Endothelial cell of hepatic sinusoid (primary cell): ENCODE measurements at regions not wholly inside any gene's neighbourhood (a gene's known extent, or its start where the extent isn't known, plus 50 kb on each side); places are given as distances from the start of the nearest gene placed in this dataset.

ENCODE experiments used
- in situ Hi-C: cut with HindIII; loops from 2 replicates; pipeline ENCODE4 v1.10.0; 2017; ENCODE audit warnings: low sequenced_read_pairs

DNA sequence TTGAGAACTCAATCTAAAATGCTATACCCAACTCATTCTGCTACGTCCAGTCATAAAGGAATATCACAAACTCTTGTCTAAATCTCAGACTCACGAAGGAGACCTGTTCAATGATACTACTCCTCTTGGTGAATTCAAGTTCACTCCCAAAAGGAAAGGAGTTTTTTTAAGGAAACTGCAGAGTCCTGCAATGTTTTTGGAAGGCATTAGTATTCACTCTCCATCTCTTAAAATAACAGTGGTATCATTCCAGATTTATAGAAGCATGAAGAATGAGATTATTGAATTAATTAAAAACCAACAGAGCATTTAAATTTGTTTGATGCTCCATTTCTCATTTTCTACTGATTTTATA, 73.4 kb downstream of the FOXD1 start:
- in situ Hi-C loops: no loop called here

DNA sequence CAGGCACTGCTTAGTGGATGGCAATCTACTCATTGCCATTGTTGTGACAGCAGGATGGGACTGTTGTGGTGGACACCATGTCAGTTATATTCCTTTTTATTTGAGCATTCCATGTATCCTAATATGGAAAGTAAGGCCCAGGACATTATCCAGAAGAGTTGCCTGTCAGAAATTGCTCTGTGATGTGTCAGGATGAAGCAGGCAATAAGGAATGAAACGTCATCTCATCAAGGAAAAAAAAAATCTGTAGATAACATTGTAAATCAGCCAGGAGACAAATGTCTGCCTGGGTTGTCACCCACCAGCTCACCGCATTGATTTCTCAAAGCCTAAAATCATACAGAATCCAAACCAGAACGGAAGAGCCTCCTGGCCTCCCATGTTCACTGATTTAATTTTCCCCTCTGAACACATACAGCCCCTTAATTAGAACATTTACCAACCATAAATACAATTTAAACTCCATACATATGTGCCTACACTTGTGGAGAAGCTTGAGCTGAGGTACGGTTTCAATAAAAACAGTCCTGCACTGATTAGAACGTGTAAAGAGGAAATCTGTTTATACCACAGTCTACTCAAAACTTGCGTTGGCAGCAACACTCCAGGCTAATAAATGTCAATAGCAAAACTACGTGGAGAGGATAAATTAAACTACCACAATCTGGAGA, 73.9 kb downstream of the FOXD1 start:
- in situ Hi-C loops: no loop called here

DNA sequence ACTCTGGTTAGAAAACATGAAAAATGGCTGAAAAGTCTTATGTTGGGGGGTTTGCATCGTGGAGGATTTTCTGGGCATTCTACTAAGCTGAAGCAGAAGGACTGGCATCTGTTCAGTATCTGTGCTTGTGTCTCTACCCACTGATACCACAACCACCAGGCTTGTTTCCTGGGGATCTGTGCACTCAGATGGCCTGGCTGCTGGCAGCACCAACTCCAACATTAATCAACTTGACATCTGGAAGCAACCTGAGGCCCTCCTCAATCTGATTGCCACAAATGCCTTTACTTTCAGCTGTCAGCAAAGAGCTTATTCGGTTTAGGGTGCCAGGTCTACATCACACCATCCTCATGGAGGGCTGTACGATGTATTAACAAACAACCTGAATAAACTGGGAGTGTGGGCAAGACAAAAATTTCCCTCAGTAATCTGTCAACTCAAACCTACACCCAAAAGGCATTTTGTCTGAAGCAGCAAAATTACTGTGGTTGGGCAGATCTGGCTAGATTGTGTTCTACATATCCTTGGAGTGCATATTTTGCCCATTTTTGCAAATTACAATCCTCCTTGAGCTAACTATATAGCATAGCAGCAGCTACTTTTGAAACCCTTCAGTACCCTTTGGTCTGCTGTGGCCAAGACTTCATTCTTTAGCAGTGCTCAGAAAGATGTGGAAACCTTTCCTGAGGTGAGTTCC, 74.6 kb downstream of the FOXD1 start:
- in situ Hi-C loops: no loop called here

DNA sequence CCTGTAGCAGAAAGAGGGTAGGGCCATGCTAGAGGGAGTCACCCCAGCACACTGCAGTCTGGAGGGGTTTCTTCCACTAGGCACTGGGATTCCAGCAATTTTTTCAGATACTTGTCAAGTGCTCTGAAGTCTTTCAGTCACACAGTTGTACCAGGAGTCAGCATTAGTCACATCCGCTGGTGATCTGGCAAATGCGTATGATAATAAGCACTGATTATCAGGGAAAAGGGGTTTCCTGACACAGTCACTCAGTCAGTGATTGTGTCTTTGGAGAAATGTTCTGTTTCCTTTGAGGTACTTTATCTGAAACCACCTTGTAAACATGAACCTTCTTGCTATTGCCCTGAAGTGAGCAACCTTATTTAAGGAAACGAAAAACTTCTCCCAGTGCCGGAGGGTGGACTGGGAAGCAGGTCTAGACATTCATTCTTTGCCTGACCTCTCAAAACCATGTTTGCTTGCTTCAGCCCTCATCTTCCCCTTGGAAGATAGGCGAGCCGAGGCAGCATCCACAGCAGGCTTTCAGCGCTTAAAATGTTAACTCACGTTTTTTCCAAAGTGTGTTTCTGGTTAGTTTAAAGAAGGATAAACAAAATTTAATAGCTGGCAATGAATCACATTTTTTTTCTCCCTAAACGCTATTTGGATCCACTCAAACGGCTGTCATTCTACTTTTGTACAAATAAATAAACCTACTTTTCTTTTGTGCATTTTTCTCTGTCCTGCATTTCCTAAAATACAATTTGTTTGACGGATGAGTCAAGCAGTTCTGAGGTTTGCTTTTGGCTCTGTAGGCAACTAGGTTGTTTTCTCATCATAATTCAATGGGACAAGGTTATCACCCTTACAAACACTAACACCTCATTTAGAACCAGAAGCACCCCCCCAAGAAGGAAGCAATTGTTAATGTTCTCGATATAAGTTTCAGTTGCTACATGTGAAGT, 77.7 kb downstream of the FOXD1 start:
- in situ Hi-C loops: no loop called here

DNA sequence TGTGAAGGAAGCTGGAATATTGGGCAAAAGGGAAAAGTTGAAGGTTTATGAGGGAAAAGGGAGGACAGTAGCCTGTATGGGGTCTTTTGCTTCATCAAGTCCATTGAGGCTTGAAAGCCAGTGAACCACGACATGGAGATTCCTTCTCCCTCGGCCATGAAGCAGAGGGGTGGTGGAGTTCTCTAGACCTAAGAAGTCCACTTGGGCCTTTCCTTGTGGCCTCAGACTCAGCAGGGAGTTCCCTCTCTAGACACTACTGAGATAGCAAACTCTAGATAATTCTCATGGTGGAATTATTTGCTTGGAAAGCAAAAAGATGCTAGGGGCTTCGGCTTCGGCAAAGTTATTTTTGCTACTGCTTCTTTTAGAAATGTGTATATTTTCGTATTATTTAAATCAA, 78.5 kb downstream of the FOXD1 start:
- in situ Hi-C loops: no loop called here

DNA sequence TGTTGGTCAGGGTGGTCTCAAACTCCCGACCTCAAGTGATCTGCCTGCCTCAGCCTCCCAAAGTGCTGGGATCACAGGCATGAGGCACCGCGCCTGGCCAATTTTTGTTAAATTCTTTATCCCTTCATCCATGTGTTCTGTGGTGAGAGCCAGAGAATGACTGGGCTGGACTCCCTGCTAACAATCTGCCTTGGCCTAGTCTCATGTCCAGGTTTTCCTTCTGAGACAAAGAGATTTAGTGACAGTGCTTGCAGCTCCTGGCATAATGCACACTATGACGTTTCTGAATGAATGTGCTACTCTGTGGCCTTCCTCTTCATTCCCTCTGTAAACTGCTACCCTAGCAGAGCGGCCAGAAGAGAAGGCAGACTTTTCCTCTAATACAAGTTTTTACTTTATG, 79.3 kb downstream of the FOXD1 start:
- in situ Hi-C loops: loop anchor here (5.0 kb wide), 1 partner anchor 57 kb away; no protein-coding TSS in a partner anchor

DNA sequence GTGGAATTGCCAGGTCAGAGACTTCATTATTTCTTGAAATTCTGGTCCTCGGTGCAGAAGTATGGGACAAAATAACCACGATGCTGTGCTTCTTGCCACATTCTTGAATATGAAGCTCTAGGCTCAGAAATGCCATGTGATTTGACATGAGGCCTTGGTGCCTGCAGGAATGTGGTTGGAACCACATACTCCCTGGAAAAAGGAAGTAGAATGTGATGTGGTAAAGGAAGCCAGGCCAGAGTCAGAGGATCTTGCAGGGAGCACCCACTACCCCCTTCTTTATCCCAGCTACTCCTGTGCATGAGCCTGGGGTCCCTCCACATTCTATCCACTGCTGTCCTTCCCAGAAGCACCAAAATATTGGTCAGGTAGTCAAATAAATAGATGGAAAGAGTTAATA, 80.9 kb downstream of the FOXD1 start:
- in situ Hi-C loops: loop anchor here (5.0 kb wide), 1 partner anchor 55 kb away; no protein-coding TSS in a partner anchor

DNA sequence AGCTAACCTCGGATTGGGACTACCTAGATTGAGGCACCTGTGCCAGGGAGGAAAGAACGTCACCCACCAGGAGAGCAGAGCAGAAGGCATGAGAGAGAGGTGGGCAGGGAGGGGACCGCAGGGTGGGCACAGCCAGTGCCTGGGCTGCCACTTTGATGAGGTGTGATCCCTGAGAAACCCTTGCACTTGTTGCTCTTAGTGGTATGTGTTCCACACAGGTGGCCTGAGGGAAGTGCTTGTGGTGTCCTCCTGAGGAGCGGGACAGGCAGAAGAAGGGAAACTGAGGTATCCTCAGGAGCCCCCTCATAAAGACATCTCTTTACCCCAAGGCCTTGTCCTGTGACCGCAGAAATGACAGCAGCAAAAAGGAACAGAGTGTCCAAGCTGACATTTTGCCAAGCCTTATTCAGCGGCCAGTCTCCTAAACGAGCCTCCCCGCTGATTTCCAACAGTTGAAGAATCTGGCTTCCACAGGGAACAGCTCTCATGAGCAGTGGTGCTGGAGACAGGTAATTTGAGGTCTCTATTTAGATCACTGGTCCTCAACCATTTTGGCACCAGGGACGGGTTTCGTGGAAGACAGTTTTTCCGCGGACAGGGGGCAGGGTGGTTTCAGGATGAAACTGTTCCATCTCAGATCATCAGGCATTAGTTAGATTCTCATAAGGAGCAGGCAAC, 82.4 kb downstream of the FOXD1 start:
- in situ Hi-C loops: loop anchor here (5.0 kb wide), 1 partner anchor 54 kb away; no protein-coding TSS in a partner anchor

DNA sequence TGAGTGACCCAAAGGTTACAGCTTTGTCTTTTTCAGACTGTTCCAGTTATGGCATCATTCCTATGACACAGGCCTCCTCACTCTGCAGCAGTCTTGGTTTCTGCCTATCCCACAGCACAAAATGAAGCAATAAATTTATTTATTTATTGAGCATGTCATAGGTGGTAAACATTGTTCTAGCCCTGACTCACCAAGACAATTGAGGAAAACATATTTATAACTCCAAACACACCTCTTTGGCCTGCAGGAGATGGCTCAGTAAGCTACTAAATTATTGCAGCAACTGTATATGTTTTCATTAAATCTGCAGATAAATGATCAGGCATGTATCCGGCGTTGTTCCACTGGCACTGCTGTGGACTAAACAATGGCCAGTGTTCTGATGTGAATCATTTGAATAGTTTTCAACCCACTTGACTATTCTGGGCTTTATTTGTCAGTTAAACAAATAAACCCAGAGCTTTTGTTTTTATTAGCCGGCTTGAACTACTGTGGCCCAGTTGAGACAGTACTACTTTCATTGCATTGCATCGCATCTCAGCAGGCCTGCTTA, 83.2 kb downstream of the FOXD1 start:
- in situ Hi-C loops: loop anchor here (5.0 kb wide), 1 partner anchor 53 kb away; no protein-coding TSS in a partner anchor

DNA sequence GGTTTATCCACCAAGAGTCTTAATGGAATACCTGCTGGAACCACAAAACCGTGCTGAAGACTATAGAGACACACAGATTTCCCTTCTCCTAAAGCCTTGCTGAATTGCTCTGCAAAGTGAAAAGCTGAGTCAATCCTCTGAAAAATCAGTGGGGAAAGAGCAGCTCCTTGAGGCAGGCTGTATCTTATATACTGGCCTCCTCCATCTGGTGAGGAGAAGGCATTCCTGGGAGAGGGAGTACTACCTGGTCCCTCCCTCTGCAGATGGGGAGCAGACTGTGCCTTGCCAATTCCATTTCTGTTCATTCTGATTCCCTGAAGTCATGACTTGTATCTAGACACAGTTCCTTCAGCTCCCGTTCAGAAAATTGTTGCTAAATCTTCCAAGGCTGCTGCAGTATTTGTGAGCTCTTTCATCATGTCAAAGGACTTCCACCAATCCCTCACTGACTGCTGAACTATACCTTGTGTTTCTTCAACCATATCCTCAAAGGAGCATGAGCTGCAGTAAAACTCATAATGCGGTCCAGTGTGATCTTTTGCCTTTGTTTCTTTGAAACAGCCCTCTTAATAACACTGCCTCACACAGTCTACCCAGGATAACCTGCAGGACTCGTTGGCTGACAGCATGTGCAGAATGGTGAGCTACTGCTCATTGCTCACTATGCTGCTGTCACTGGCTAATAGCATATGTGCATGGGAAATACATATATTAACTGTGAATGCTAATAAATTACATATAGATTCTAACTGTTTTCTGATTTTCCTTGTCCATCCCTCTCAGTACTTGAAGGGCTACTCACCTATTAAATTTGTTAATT, 84.5 kb downstream of the FOXD1 start:
- in situ Hi-C loops: no loop called here

DNA sequence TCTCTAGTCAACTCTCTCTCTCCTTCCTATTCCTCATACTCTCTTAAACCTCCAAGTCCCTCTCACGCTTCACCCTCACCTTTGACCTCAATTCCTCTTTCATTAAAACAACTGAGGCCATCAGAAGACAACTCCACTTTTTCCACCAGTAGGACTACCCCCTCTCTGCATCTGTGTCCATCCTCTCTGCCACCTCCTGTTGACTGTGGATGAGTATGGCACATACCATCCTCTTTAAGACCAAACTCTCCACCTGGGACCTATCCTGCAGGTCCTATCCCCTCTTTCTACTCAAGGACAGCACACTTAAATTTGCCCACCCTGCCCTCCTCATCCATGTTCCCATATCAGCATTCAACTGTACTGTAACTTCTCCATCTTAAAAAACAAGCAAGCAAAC, 89.2 kb downstream of the FOXD1 start:
- in situ Hi-C loops: no loop called here

DNA sequence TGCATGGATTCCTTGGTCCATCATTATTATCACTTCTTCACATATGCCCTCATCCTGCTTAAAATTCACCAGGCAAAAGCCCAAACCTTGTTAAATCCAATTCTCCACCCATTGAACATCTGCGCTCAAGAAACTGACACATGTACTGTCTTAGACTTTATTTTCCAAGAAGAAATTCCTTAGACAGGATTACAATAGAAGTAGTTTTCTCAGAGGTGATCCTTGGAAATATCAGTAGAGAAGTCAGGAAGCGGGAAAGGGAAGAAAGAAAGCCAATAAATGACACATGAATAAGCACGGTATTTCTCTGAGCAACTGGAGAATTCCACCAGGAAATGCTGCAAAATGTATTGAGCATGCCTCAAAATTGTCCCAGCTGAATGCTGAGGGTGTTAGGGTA, 90.2 kb downstream of the FOXD1 start:
- in situ Hi-C loops: no loop called here

DNA sequence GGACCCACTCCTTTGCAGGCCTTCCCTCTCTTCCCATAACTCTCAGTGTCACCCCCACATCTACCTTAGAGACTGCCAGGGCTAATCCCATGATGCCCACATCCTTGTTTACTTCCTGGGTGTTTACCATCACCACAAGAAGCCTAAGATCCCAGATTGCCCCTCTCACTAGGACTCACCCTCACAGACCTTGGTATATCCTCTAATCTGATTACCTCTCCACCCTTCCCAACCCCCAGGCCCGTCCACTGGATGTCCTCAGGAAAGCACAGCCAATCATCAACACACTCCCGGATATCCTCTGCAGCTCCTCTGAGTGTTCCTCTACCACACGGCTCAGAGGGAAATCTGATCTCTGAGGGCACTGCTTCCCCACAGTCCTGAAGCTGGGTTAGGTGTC, 91.0 kb downstream of the FOXD1 start:
- in situ Hi-C loops: no loop called here

DNA sequence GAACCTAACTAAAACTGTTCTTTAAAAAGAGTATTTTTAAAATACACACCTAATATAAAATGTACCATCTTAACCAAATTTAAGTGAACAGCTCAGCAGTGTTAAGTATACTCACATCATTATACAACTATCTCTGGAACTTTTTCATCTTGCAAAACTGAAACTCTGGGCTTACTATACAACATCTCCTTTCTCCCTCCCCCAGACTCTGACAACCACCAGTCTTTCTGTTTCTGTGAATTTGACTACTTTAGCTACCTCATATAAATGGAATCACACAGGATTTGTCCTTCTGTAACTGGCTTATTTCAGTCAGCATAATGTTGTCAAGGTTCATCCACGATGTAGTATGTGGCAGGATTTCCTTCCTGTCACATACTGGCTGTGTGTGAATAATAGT, 93.5 kb downstream of the FOXD1 start:
- in situ Hi-C loops: no loop called here

DNA sequence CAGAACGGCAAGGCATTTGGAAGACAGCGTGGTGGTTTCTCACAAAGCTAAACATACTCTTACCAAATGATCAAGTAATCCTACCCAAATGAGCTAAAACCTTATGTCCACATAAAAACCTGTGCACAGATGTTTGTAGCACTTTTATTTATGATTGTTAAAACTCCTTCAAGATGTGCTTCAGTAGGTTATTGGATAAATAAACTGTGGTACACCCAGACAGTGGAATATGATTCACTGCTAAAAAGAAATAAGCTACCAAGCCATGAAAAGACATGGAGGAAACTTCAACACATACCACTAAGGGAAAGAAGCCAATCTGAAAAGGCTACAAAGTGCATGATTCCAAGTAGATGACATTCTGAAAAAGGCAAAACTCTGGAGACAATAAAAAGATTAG, 94.2 kb downstream of the FOXD1 start:
- in situ Hi-C loops: no loop called here

DNA sequence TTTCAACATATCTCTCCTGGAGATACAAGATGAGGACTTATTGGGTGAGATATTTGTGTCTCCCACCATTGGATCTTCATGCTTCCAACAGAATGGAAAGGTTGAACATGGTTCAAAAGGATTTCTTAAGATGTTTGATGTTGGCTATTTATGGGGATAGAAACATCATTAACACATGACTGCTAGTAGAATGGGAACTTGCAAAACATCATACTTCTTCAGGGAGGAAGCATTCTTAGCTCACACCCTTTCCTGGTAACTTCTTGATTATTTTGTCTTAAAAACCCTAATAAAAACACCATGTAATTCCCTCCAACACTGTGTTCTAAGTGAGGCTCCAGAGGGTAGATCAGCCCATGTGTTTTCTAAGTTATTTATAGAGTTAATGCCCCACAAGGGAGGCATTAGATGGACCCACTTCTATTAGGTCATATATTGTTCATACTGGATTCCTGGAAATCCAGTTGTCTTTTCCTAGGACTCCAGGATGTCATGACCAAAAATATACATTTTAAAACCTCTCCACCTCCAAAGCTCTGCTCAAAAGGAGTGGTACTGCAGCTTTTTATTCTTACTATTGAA, 95.8 kb downstream of the FOXD1 start:
- in situ Hi-C loops: no loop called here

DNA sequence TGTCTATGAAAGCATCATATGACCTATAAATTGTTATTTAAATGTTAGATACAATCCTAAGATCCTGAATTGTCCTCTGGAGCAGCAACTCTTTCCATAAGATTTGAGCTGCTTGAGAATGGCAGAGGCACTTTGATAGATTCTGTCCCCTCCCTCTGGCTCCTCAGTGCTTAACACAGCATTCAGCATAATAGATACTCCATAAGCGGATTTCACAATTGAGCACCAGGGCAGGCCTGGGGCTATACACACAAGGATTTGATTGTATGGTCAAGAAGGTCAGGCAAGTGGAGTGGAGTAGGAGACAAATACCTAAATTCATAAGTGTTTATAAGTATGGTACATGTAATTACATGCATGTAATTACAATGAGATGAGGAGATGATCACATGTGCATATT, 96.3 kb downstream of the FOXD1 start:
- in situ Hi-C loops: no loop called here

DNA sequence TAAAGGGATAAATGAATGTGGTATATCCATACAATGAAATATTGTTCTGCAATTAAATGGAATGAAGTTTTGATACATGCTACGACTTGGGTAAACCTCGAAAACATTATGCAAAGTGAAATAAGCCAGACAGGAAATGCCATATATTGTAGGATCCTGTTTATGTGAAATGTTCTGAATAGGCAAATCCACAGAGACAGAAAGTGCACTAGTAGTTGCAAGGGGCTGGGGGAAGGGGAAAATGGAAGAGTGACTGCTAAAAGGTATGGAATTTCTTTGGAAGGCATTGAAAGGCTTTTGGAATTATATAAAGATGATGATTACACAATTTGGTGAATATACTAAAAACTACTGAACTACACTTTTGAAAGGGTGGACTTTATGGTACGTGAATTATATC, 97.0 kb downstream of the FOXD1 start:
- in situ Hi-C loops: no loop called here

DNA sequence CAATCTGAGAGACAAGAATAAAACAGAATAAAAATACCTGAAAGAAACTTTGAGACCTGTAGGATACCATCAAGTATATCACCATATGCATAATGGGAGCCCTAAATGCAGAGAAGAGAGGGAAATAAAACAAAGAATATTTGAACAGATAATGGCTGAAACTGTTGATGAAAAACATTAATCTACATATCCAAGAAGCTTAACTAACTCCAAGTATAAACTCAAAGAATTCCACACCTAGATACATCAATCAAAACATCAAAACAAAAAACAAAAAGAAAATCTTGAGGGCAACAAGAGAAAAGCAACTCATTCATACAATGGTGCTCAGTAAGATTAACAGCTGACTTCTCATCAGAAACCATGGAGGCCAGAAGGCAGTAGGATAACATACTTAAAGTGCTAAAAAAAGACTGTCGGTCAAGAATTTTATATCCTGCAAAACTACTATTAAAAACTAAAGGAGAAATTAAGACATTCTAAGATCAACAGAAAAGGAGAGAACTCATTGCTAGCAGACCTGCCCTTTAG, 101.6 kb downstream of the FOXD1 start:
- in situ Hi-C loops: loop anchor here (5.0 kb wide), 1 partner anchor 55 kb away; no protein-coding TSS in a partner anchor
